ENCODE measurements at regions not wholly inside any gene's neighbourhood (a gene's known extent, or its start where the extent isn't known, plus 50 kb on each side); places are given as distances from the start of the nearest gene placed in this dataset.

- no peak for TF ChIP-seq CTCF (conservative IDR thresholded peaks at IDR 0.05)
- no peaks in the 10 kb centered on the region for H3K4me1 Mint-ChIP-seq
- Histone ChIP-seq H3K36me3 (ENCODE audit: control insufficient read depth, insufficient read depth, low read length) (no peaks in the 10 kb centered on the region), H3K9me3 (ENCODE audit: control insufficient read depth, low read length) (no peaks in the 10 kb centered on the region), H3K4me3 (ENCODE audit: low read length) (no peak overlapping the region), H3K27ac (ENCODE audit: low read depth, low read length) (no peak overlapping the region), H3K27me3 (ENCODE audit: control insufficient read depth, insufficient read depth, low read length, poor library complexity, severe bottlenecking) (no peaks in the 10 kb centered on the region), H3K9ac (ENCODE audit: extremely low read depth, low read length, poor library complexity, severe bottlenecking) (no peak overlapping the region), H3K4me1 (ENCODE audit: control insufficient read depth, insufficient read depth, low read length) (no peaks in the 10 kb centered on the region)
- WGBS, 2 experiments (ENCODE audit: insufficient coverage in 1 of 2, insufficient read length in 1 of 2) = 86 to 97% methylated on average over 1 to 2 of the region's 2 CpGs
- DNase-seq = no peak
- H3K27ac Mint-ChIP-seq = no peak overlapping the region
- no peaks in the 10 kb centered on the region for H3K36me3 Mint-ChIP-seq (ENCODE audit: low read depth)
- H3K27me3 Mint-ChIP-seq (ENCODE audit: insufficient read depth) = no peaks in the 10 kb centered on the region
- no peak overlapping the region for H3K4me3 Mint-ChIP-seq
- no peaks in the 10 kb centered on the region for H3K9me3 Mint-ChIP-seq
Measured at GRCh38 chr9:24712206-24712605, 166.5 kb upstream of the IZUMO3 start.

- WGBS, 2 experiments (ENCODE audit: insufficient coverage in 1 of 2, insufficient read length in 1 of 2) = 82% methylated on average over 1 to 2 of the region's 2 CpGs
- no peak overlapping the region for H3K9ac ChIP-seq (ENCODE audit: extremely low read depth, low read length, poor library complexity, severe bottlenecking)
- Mint-ChIP-seq H3K4me3 (no peak overlapping the region), H3K27me3 (ENCODE audit: insufficient read depth) (no peaks in the 10 kb centered on the region), H3K9me3 (no peaks in the 10 kb centered on the region), H3K4me1 (no peaks in the 10 kb centered on the region), H3K36me3 (ENCODE audit: low read depth) (no peaks in the 10 kb centered on the region), H3K27ac (no peak overlapping the region)
- no peaks in the 10 kb centered on the region for H3K36me3 ChIP-seq (ENCODE audit: control insufficient read depth, insufficient read depth, low read length)
- DNase-seq = no peak
- no peak for TF ChIP-seq CTCF (conservative IDR thresholded peaks at IDR 0.05)
- H3K27ac ChIP-seq (ENCODE audit: low read depth, low read length) = no peak overlapping the region
- H3K27me3 ChIP-seq (ENCODE audit: control insufficient read depth, insufficient read depth, low read length, poor library complexity, severe bottlenecking) = no peaks in the 10 kb centered on the region
- no peaks in the 10 kb centered on the region for H3K4me1 ChIP-seq (ENCODE audit: control insufficient read depth, insufficient read depth, low read length)
- H3K4me3 ChIP-seq (ENCODE audit: low read length) = no peak overlapping the region
- H3K9me3 ChIP-seq (ENCODE audit: control insufficient read depth, low read length) = no peaks in the 10 kb centered on the region
Measured at GRCh38 chr9:24708814-24709213, 163.1 kb upstream of the IZUMO3 start.

GRCh38 chr9:24698881-24699518 is 153.3 kb upstream of the IZUMO3 start:
- Mint-ChIP-seq H3K4me3 (no peak overlapping the region), H3K27ac (no peak overlapping the region), H3K4me1 (peaks cover 7% of the 10 kb centered on the region), H3K9me3 (no peaks in the 10 kb centered on the region), H3K27me3 (ENCODE audit: insufficient read depth) (no peaks in the 10 kb centered on the region), H3K36me3 (ENCODE audit: low read depth) (no peaks in the 10 kb centered on the region)
- no peak overlapping the region for H3K4me3 ChIP-seq (ENCODE audit: low read length)
- H3K27me3 ChIP-seq (ENCODE audit: control insufficient read depth, insufficient read depth, low read length, poor library complexity, severe bottlenecking) = no peaks in the 10 kb centered on the region
- H3K36me3 ChIP-seq (ENCODE audit: control insufficient read depth, insufficient read depth, low read length) = no peaks in the 10 kb centered on the region
- H3K27ac ChIP-seq (ENCODE audit: low read depth, low read length) = no peak overlapping the region
- no peak for TF ChIP-seq CTCF (conservative IDR thresholded peaks at IDR 0.05)
- no peak overlapping the region for H3K9ac ChIP-seq (ENCODE audit: extremely low read depth, low read length, poor library complexity, severe bottlenecking)
- no peak for DNase-seq
- no peaks in the 10 kb centered on the region for H3K4me1 ChIP-seq (ENCODE audit: control insufficient read depth, insufficient read depth, low read length)
- no peaks in the 10 kb centered on the region for H3K9me3 ChIP-seq (ENCODE audit: control insufficient read depth, low read length)
- 84% methylated on average over 3 of the region's 3 CpGs; no CpG with 5 or more reads in 1 of the 2 experiments for whole genome bisulfite sequencing, 2 experiments (ENCODE audit: insufficient coverage in 1 of 2, insufficient read length in 1 of 2)
